Parathyroid adenoma (tissue), 2 donors: ENCODE measurements at regions not wholly inside any gene's neighbourhood (a gene's known extent, or its start where the extent isn't known, plus 50 kb on each side); places are given as distances from the start of the nearest gene placed in this dataset.

ENCODE experiments used
- H2AFZ ChIP-seq: fragments of 300-600 bp; sonication (generic); one replicate; pipeline ENCODE4 v1.7.0; 2017; ENCODE audit warnings: antibody characterized with exemption, mild to moderate bottlenecking
- H3K27ac ChIP-seq: fragments of 300-600 bp; sonication (generic); one replicate; pipeline ENCODE4 v1.7.0; 2017
- H3K27me3 ChIP-seq: fragments of 300-600 bp; sonication (generic); one replicate; pipeline ENCODE4 v1.7.0; 2017; ENCODE audit warnings: low read length; ENCODE audit not compliant: control insufficient read depth, insufficient read depth
- H3K36me3 ChIP-seq: fragments of 300-600 bp; sonication (generic); one replicate; pipeline ENCODE4 v1.7.0; 2017; ENCODE audit warnings: low read length; ENCODE audit not compliant: control insufficient read depth, insufficient read depth
- H3K4me1 ChIP-seq: fragments of 300-600 bp; sonication (generic); one replicate; pipeline ENCODE4 v1.7.0; 2017; ENCODE audit warnings: control low read depth
- H3K4me2 ChIP-seq: fragments of 300-600 bp; sonication (generic); one replicate; pipeline ENCODE4 v1.7.0; 2017; ENCODE audit warnings: low read length
- H3K4me3 ChIP-seq: fragments of 300-600 bp; sonication (generic); one replicate; pipeline ENCODE4 v1.7.0; 2017; ENCODE audit warnings: low read depth, low read length
- H3K79me2 ChIP-seq: fragments of 300-600 bp; sonication (generic); one replicate; pipeline ENCODE4 v1.7.0; 2017; ENCODE audit warnings: control low read depth
- H3K9ac ChIP-seq: fragments of 300-600 bp; sonication (generic); one replicate; pipeline ENCODE4 v1.7.0; 2017; ENCODE audit warnings: mild to moderate bottlenecking
- H3K9me3 ChIP-seq: fragments of 300-600 bp; sonication (generic); one replicate; pipeline ENCODE4 v1.7.0; 2017; ENCODE audit warnings: low read length; ENCODE audit not compliant: control insufficient read depth
- CTCF ChIP-seq: fragments of 300-600 bp; sonication (generic); IDR thresholded peaks from one replicate; pipeline ENCODE4 v1.7.0; 2017; ENCODE audit warnings: antibody characterized with exemption, mild to moderate bottlenecking
- donor health status: primary hyperparathyroidism.

GRCh38 chr9:89666950-89667349, 62.1 kb downstream of the GADD45G start:
- no peak overlapping the region for H3K9ac ChIP-seq
- H3K27ac ChIP-seq: no peak overlapping the region
- H3K4me2 ChIP-seq: no peak overlapping the region
- no peak for TF ChIP-seq CTCF
- no peaks in the 10 kb centered on the region for H3K79me2 ChIP-seq
- no peak overlapping the region for H3K4me3 ChIP-seq
- H2AFZ ChIP-seq: no peak overlapping the region
- H3K9me3 ChIP-seq: no peaks in the 10 kb centered on the region
- H3K4me1 ChIP-seq: peaks cover 23% of the 10 kb centered on the region
- H3K36me3 ChIP-seq: no peaks in the 10 kb centered on the region
- H3K27me3 ChIP-seq: no peaks in the 10 kb centered on the region

- no peak overlapping the region for H2AFZ ChIP-seq
- H3K79me2 ChIP-seq: no peaks in the 10 kb centered on the region
- no peak overlapping the region for H3K9ac ChIP-seq
- H3K27ac ChIP-seq: no peak overlapping the region
- H3K4me1 ChIP-seq: peaks cover 19% of the 10 kb centered on the region
- no peak for TF ChIP-seq CTCF
- no peak overlapping the region for H3K4me3 ChIP-seq
- no peaks in the 10 kb centered on the region for H3K27me3 ChIP-seq
- no peaks in the 10 kb centered on the region for H3K36me3 ChIP-seq
- H3K9me3 ChIP-seq: no peaks in the 10 kb centered on the region
- H3K4me2 ChIP-seq: no peak overlapping the region
Measured at GRCh38 chr9:89667726-89668125, 62.9 kb downstream of the GADD45G start.

GRCh38 chr9:89668216-89668865, 63.5 kb downstream of the GADD45G start:
- Histone ChIP-seq H3K4me3 (no peak overlapping the region), H2AFZ (no peak overlapping the region), H3K36me3 (no peaks in the 10 kb centered on the region), H3K27me3 (no peaks in the 10 kb centered on the region), H3K79me2 (no peaks in the 10 kb centered on the region), H3K9me3 (no peaks in the 10 kb centered on the region), H3K4me2 (no peak overlapping the region), H3K9ac (no peak overlapping the region), H3K4me1 (peaks cover 14% of the 10 kb centered on the region), H3K27ac (no peak overlapping the region)
- no peak for TF ChIP-seq CTCF

GRCh38 chr9:89668866-89669246, 64.0 kb downstream of the GADD45G start:
- Histone ChIP-seq H3K4me2 (no peak overlapping the region), H3K79me2 (no peaks in the 10 kb centered on the region), H3K4me3 (no peak overlapping the region), H3K4me1 (peaks cover 8% of the 10 kb centered on the region), H3K9me3 (no peaks in the 10 kb centered on the region), H3K27ac (no peak overlapping the region), H3K9ac (no peak overlapping the region), H3K36me3 (no peaks in the 10 kb centered on the region), H2AFZ (no peak overlapping the region), H3K27me3 (no peaks in the 10 kb centered on the region)
- TF ChIP-seq CTCF: no peak

- H3K4me1 ChIP-seq: peaks cover 3% of the 10 kb centered on the region
- H3K4me3 ChIP-seq: no peak overlapping the region
- H2AFZ ChIP-seq: no peak overlapping the region
- no peaks in the 10 kb centered on the region for H3K27me3 ChIP-seq
- H3K27ac ChIP-seq: no peak overlapping the region
- H3K9ac ChIP-seq: no peak overlapping the region
- no peak for TF ChIP-seq CTCF
- no peak overlapping the region for H3K4me2 ChIP-seq
- no peaks in the 10 kb centered on the region for H3K36me3 ChIP-seq
- no peaks in the 10 kb centered on the region for H3K9me3 ChIP-seq
- no peaks in the 10 kb centered on the region for H3K79me2 ChIP-seq
Measured at GRCh38 chr9:89669361-89669842, 64.6 kb downstream of the GADD45G start.
